Nephron progenitor cell (in vitro differentiated cells): ENCODE measurements at regions not wholly inside any gene's neighbourhood (a gene's known extent, or its start where the extent isn't known, plus 50 kb on each side); places are given as distances from the start of the nearest gene placed in this dataset.

Source experiments
- DNase-seq: peaks from one replicate; pipeline ENCODE4 v3.0.0; 2021
- H3K27ac Mint-ChIP-seq: 2 replicates; pipeline ENCODE4 v1.8.0; 2021; ENCODE audit warnings: mild to moderate bottlenecking, moderate library complexity, mixed read lengths
- H3K27me3 Mint-ChIP-seq: 2 replicates; pipeline ENCODE4 v1.8.0; 2021; ENCODE audit warnings: mild to moderate bottlenecking, low read depth, mixed read lengths; ENCODE audit not compliant: poor library complexity
- H3K36me3 Mint-ChIP-seq: 2 replicates; pipeline ENCODE4 v1.8.0; 2021; ENCODE audit warnings: low read depth, mixed read lengths
- H3K4me1 Mint-ChIP-seq: 2 replicates; pipeline ENCODE4 v1.8.0; 2021; ENCODE audit warnings: mixed read lengths
- H3K4me3 Mint-ChIP-seq: 2 replicates; pipeline ENCODE4 v1.8.0; 2021; ENCODE audit warnings: mild to moderate bottlenecking, moderate library complexity, mixed read lengths
- H3K9me3 Mint-ChIP-seq: 2 replicates; pipeline ENCODE4 v1.8.0; 2021; ENCODE audit warnings: mild to moderate bottlenecking, moderate library complexity, mixed read lengths
- CTCF ChIP-seq: fragments of 200-600 bp; sonication (generic); IDR thresholded peaks from 2 replicates; pipeline ENCODE4 v1.5.0; 2021; ENCODE audit warnings: antibody characterized with exemption

GRCh38 chr11:119936426-119936825 is 201.5 kb downstream of the TRIM29 start:
- Mint-ChIP-seq H3K4me3 (no peak overlapping the region), H3K9me3 (no peaks in the 10 kb centered on the region), H3K36me3 (no peaks in the 10 kb centered on the region), H3K27ac (no peak overlapping the region), H3K4me1 (peaks cover 13% of the 10 kb centered on the region), H3K27me3 (peaks cover 21% of the 10 kb centered on the region)
- no peak for DNase-seq
- no peak for TF ChIP-seq CTCF

DNA sequence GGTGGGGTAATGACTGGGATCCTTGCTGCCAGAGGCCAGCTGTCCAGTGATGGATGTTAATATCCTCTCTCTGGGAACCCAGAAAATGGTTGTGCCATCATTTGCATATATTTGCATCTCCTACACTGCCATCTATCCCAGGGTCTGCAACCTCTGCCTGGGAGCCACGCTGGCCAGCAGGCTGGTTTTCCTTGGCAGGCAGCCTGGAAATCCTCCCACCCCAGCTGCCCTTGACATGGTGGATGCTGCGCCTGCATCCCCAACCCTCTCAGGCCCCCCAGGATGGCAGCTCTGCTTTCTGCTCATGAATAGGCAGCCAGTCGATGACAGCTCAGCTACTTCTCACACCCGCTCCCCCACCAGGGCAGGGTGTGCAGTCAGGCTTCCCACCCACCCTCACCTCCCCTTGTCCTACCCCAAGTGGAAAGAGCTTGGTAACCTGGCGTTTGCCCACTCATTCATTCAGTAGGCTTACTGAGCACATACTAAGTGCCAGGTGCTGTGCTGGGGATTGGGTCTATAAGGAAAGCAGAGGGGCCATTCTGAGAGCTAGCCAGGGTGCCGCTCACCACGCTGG is 202.5 kb downstream of the TRIM29 start:
- H3K36me3 Mint-ChIP-seq, result no peaks in the 10 kb centered on the region
- no peak overlapping the region for H3K4me3 Mint-ChIP-seq
- no peaks in the 10 kb centered on the region for H3K9me3 Mint-ChIP-seq
- no peak for DNase-seq
- TF ChIP-seq CTCF, result no peak
- H3K27me3 Mint-ChIP-seq, result peaks cover 20% of the 10 kb centered on the region
- H3K27ac Mint-ChIP-seq, result no peak overlapping the region
- peaks cover 8% of the 10 kb centered on the region for H3K4me1 Mint-ChIP-seq

- peaks cover 17% of the 10 kb centered on the region for H3K27me3 Mint-ChIP-seq
- no peak for TF ChIP-seq CTCF
- DNase-seq, result no peak
- no peaks in the 10 kb centered on the region for H3K36me3 Mint-ChIP-seq
- peaks cover 8% of the 10 kb centered on the region for H3K4me1 Mint-ChIP-seq
- no peak overlapping the region for H3K27ac Mint-ChIP-seq
- H3K9me3 Mint-ChIP-seq, result no peaks in the 10 kb centered on the region
- no peak overlapping the region for H3K4me3 Mint-ChIP-seq
Measured at GRCh38 chr11:119934866-119935265, 203.0 kb downstream of the TRIM29 start.

DNA sequence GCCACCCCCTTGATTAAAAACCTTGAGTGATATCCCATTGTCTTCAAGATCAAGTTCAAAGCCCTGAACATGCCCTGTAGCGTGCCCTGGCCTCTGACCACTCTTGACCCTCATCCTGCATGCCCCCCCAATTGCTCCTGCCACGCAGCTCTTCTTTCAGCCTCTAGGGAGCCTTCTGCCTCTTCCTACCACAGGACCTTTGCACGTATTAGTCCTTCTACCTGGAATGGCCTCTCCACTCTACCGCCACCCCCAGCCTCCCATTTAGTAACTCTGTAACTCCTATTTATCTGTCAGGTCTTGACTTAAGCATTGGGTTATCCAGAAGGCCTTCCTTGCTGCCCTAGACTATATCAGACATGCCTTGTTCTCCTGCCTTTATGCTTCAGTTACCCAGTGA is 203.6 kb downstream of the TRIM29 start:
- peaks cover 17% of the 10 kb centered on the region for H3K27me3 Mint-ChIP-seq
- H3K27ac Mint-ChIP-seq, result no peak overlapping the region
- no peaks in the 10 kb centered on the region for H3K9me3 Mint-ChIP-seq
- H3K4me1 Mint-ChIP-seq, result peaks cover 8% of the 10 kb centered on the region
- H3K36me3 Mint-ChIP-seq, result no peaks in the 10 kb centered on the region
- no peak for DNase-seq
- TF ChIP-seq CTCF, result no peak
- H3K4me3 Mint-ChIP-seq, result no peak overlapping the region

DNA sequence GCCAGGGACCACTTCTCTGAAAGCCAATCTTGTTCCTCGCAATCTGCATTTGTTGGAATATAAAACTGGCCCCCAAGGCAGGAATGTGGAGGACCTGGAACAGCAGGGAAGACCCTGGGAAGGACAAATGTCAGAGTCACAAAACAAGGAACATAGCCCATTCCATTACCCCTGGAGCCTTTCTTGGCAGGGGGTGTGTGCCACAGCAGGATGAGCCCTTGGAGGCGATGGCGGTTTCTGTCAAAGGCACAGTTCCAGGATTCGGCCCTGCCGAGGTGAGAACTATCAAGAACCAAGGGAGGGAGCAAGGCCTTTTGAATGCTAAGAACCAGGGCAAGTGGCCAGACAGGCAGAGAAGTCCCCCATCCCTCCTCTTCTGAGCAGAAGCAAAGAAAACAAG is 204.3 kb downstream of the TRIM29 start:
- no peak for TF ChIP-seq CTCF
- no peaks in the 10 kb centered on the region for H3K36me3 Mint-ChIP-seq
- no peak for DNase-seq
- H3K27ac Mint-ChIP-seq, result no peak overlapping the region
- H3K4me1 Mint-ChIP-seq, result peaks cover 3% of the 10 kb centered on the region
- H3K4me3 Mint-ChIP-seq, result no peak overlapping the region
- no peaks in the 10 kb centered on the region for H3K9me3 Mint-ChIP-seq
- peaks cover 17% of the 10 kb centered on the region for H3K27me3 Mint-ChIP-seq

GRCh38 chr11:119932828-119933562 is 204.0 kb upstream of the NECTIN1 start:
- TF ChIP-seq CTCF, result no peak
- DNase-seq, result no peak
- Mint-ChIP-seq H3K4me3 (no peak overlapping the region), H3K4me1 (no peaks in the 10 kb centered on the region), H3K9me3 (no peaks in the 10 kb centered on the region), H3K27me3 (peaks cover 17% of the 10 kb centered on the region), H3K27ac (no peak overlapping the region), H3K36me3 (no peaks in the 10 kb centered on the region)
